Suprapubic skin (tissue), 4 donors: ENCODE measurements at regions not wholly inside any gene's neighbourhood (a gene's known extent, or its start where the extent isn't known, plus 50 kb on each side); places are given as distances from the start of the nearest gene placed in this dataset.

Source experiments
- CTCF ChIP-seq, 2 donors: fragments of 200-600 bp in 1 of 2; fragments of 450-650 bp in 1 of 2; sonication (generic) in 1 of 2; IDR thresholded peaks; one replicate each; pipeline ENCODE4 v1.5.1; 2016 to 2019; ENCODE audit warnings: antibody characterized with exemption in 2 of 2, mild to moderate bottlenecking in 1 of 2, moderate library complexity in 1 of 2
- EP300 ChIP-seq: sonication (generic); formaldehyde crosslinking; IDR thresholded peaks from one replicate; pipeline ENCODE4 v1.6.1; 2017; ENCODE audit warnings: antibody characterized with exemption
- POLR2A ChIP-seq, 2 donors: fragments of 450-650 bp; IDR thresholded peaks; one replicate each; pipeline ENCODE4 v1.6.1; 2017; ENCODE audit warnings: antibody characterized with exemption in 2 of 2, mild to moderate bottlenecking in 2 of 2, moderate library complexity in 2 of 2
- POLR2AphosphoS5 ChIP-seq, 3 donors: sonication (generic); formaldehyde crosslinking; IDR thresholded peaks; one replicate each; pipeline ENCODE4 v1.6.1; 2017; ENCODE audit warnings: antibody characterized with exemption in 3 of 3

- TF ChIP-seq CTCF (IDR thresholded peaks at IDR 0.05) (no peak), POLR2A (IDR thresholded peaks at IDR 0.05) (no peak), POLR2AphosphoS5 (IDR thresholded peaks at IDR 0.05) (no peak), EP300 (no peak)
These were observed 580.0 kb downstream of the XPNPEP1 start for GRCh38 chr10:109343293-109343692.
